Left lung (tissue), 4 donors: ENCODE measurements at regions not wholly inside any gene's neighbourhood (a gene's known extent, or its start where the extent isn't known, plus 50 kb on each side); places are given as distances from the start of the nearest gene placed in this dataset.

Source experiments
- ATAC-seq: fragments of 200-7000 bp; cut with Tn5 transposase; one replicate; pipeline ENCODE4 v1.9.1; 2020; ENCODE audit warnings: moderate library complexity
- DNase-seq, 4 donors: peaks; one replicate each; pipeline ENCODE4 v3.0.0-alpha.2; 2013 to 2020
- H3K27ac ChIP-seq, 2 donors: fragments of 200-600 bp; sonication (generic) in 1 of 2; one replicate each; pipeline versions ENCODE4 v1.5.0 to v1.8.0; 2020 to 2021
- H3K27me3 ChIP-seq, 2 donors: fragments of 200-600 bp; sonication (generic) in 1 of 2; one replicate each; pipeline versions ENCODE4 v1.5.0 to v1.8.0; 2020 to 2021
- H3K36me3 ChIP-seq, 2 donors: fragments of 200-600 bp; sonication (generic) in 1 of 2; one replicate each; pipeline versions ENCODE4 v1.5.0 to v1.8.0; 2020 to 2021
- H3K4me1 ChIP-seq, 2 donors: fragments of 200-600 bp; one replicate each; pipeline ENCODE4 v1.8.0; 2021
- H3K4me3 ChIP-seq, 2 donors: fragments of 200-600 bp; sonication (generic) in 1 of 2; one replicate each; pipeline versions ENCODE4 v1.5.0 to v1.8.0; 2020 to 2021; ENCODE audit warnings: mild to moderate bottlenecking in 1 of 2
- H3K9me3 ChIP-seq, 2 donors: fragments of 200-600 bp; sonication (generic) in 1 of 2; one replicate each; pipeline versions ENCODE4 v1.5.0 to v1.8.0; 2020 to 2021
- CTCF ChIP-seq, 2 donors: fragments of 200-600 bp; sonication (generic) in 1 of 2; IDR thresholded peaks; one replicate each; pipeline versions ENCODE4 v1.5.0 to v1.8.0; 2021; ENCODE audit warnings: antibody characterized with exemption in 2 of 2
- intact Hi-C, 2 donors: fragments of 100-400 bp; cut with DNase I; formaldehyde crosslinking; loops; one replicate each; pipeline versions ENCODE4 v1.11.2 to v1.14.2; 2022
- donor health status: DM: no; HTN: yes; CAD: no.
- donor health status: DM: no; HTN: no; CAD: no.

GRCh38 chr13:89497658-89498057, 1826.5 kb downstream of the SLITRK5 start:
- no peak for TF ChIP-seq CTCF (IDR thresholded peaks at IDR 0.05)
- Histone ChIP-seq H3K27ac (no peak overlapping the region), H3K36me3 (no peaks in the 10 kb centered on the region), H3K4me3 (no peak overlapping the region), H3K27me3 (no peaks in the 10 kb centered on the region), H3K4me1 (no peaks in the 10 kb centered on the region), H3K9me3 (no peaks in the 10 kb centered on the region)
- intact Hi-C loops, result no loop called here
- ATAC-seq (no peak), DNase-seq (no peak)

- DNase-seq (no peak), ATAC-seq (no peak)
- intact Hi-C loops, result no loop called here
- no peak overlapping the region for H3K4me3 ChIP-seq
- TF ChIP-seq CTCF (IDR thresholded peaks at IDR 0.05), result no peak
- H3K9me3 ChIP-seq, result no peaks in the 10 kb centered on the region
- no peak overlapping the region for H3K27ac ChIP-seq
- H3K27me3 ChIP-seq, result no peaks in the 10 kb centered on the region
- no peaks in the 10 kb centered on the region for H3K36me3 ChIP-seq
- H3K4me1 ChIP-seq, result no peaks in the 10 kb centered on the region
Observed at GRCh38 chr13:89502286-89502685, 1831.1 kb downstream of the SLITRK5 start.

GRCh38 chr13:89514534-89515312, 1832.8 kb upstream of the MIR17HG start:
- Histone ChIP-seq H3K4me3 (no peak overlapping the region), H3K27me3 (no peaks in the 10 kb centered on the region), H3K27ac (peak overlapping the region in 1 of 2 donors; percentile 60), H3K4me1 (no peaks in the 10 kb centered on the region), H3K36me3 (no peaks in the 10 kb centered on the region), H3K9me3 (peaks cover 0 to 11% of the 10 kb centered on the region in 2 donors)
- ATAC-seq (peak; percentile 87), DNase-seq (peak in 2 of 4 donors; percentile 17 to 18)
- TF ChIP-seq CTCF (IDR thresholded peaks at IDR 0.05), result no peak
- intact Hi-C loops, result no loop called here

GRCh38 chr13:89515948-89516347, 1831.5 kb upstream of the MIR17HG start:
- DNase-seq, result no peak
- no peaks in the 10 kb centered on the region for H3K36me3 ChIP-seq
- peaks cover 0 to 6% of the 10 kb centered on the region in 2 donors for H3K9me3 ChIP-seq
- TF ChIP-seq CTCF (IDR thresholded peaks at IDR 0.05), result no peak
- intact Hi-C loops, result no loop called here
- no peak for ATAC-seq
- H3K27me3 ChIP-seq, result no peaks in the 10 kb centered on the region
- H3K4me3 ChIP-seq, result no peak overlapping the region
- no peaks in the 10 kb centered on the region for H3K4me1 ChIP-seq
- no peak overlapping the region for H3K27ac ChIP-seq

GRCh38 chr13:89518289-89519077, 1829.0 kb upstream of the MIR17HG start:
- intact Hi-C loops, result no loop called here
- Histone ChIP-seq H3K27ac (no peak overlapping the region), H3K4me1 (no peaks in the 10 kb centered on the region), H3K9me3 (no peaks in the 10 kb centered on the region), H3K27me3 (no peaks in the 10 kb centered on the region), H3K4me3 (no peak overlapping the region), H3K36me3 (no peaks in the 10 kb centered on the region)
- TF ChIP-seq CTCF (IDR thresholded peaks at IDR 0.05), result no peak
- DNase-seq, result no peak
- no peak for ATAC-seq
